Hematopoietic multipotent progenitor cell treated with erythropoietin and hydrocortisone succinate and interleukin-3 and kit ligand, for 8 days (in vitro differentiated cells): ENCODE measurements at regions not wholly inside any gene's neighbourhood (a gene's known extent, or its start where the extent isn't known, plus 50 kb on each side); places are given as distances from the start of the nearest gene placed in this dataset.
"Not testable (repeated sequence)": the region's sequence is repeated elsewhere in the genome, so short reads cannot be mapped to it uniquely, and the experiment has no call there.

ENCODE experiments used
- DNase-seq: peaks from one replicate; pipeline ENCODE4 v3.0.0-alpha.2; 2015

DNA sequence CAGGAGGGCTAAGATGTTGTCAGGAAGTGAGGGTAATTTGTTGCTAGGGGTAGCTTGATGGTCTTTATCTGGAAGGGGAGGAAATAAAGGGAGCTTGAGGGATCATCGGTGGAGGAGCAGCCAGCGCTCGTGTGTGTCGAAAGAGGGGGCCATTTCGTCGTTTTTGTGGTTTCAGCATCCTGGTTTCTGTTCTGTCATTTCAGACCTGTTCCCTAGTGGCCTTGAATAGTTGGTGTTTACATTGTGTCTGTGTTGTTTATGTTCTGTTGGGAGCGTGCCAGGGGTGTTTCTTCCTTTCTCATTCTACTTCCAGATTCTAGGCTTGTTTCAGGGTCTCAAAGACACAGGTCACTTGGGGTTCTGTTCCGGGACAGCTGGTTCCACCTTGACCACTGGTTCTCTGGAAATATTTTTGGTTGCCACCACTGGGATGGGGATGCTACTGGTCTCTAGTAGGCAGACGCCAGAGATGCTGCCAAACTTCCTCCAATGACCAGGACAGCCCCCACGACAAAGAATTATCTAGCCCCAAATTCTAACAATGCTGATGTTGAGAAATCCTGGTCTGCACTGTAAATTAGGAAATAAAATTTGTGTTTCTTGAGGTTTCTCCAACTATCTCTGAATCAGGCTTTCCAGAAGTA, 113.9 kb upstream of the NAA20 start:
- DNase-seq, result peak; percentile 7

GRCh38 chr20:19907326-19908056, 109.7 kb upstream of the NAA20 start:
- DNase-seq, result no peak

- DNase-seq, result no peak
Observed at GRCh38 chr20:19908576-19908975, 108.6 kb upstream of the NAA20 start.

- no peak for DNase-seq
Observed at GRCh38 chr20:19909725-19910124, 107.4 kb upstream of the NAA20 start.

DNA sequence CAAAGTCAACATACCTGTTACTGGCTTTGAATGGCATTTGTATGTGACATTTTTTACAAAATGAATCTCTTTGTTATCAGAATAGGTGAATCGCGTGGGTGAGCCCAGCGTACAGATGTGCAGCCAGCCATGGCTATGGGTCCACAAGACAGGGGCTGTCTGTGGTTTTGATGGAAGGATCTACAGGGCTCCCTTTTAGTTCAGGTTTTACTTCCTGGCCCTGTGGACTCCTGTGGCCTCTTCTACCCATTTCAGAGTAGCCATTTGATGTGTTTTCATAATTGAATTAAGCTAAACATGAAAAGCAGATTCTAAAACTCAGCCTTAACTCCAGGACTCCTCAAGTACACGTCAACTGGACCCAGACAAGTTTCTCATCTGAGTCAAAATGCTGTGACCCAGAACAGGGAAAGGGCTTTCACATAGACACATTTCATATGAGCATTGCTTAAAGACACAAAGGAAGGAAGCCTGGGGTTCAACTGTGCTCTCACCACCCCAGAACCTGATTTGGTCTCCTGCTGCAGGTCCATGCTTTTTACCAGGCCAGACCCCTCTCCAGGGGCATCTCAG, 105.3 kb upstream of the NAA20 start:
- DNase-seq, result no peak

DNA sequence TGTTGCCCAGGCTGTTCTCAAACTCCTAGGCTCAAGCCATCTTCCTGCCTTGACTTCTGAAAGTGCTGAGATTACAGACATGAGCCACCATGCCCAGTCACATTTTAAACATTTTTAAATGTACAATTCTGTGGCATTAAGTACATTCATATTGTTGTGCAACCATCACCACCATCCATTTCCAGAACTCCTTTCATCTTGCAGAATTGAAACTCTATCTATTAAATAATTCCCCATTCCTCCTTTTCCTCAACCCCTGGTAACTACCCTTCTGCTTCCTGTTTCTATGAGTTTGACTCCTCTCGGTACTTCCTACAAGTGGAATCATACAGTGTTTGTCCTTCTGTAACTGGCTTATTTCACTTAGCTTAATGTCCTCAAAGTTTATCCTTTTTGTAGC, 103.8 kb upstream of the NAA20 start:
- DNase-seq, result no peak

GRCh38 chr20:19913927-19914614, 103.1 kb upstream of the NAA20 start:
- DNase-seq, result no peak

DNA sequence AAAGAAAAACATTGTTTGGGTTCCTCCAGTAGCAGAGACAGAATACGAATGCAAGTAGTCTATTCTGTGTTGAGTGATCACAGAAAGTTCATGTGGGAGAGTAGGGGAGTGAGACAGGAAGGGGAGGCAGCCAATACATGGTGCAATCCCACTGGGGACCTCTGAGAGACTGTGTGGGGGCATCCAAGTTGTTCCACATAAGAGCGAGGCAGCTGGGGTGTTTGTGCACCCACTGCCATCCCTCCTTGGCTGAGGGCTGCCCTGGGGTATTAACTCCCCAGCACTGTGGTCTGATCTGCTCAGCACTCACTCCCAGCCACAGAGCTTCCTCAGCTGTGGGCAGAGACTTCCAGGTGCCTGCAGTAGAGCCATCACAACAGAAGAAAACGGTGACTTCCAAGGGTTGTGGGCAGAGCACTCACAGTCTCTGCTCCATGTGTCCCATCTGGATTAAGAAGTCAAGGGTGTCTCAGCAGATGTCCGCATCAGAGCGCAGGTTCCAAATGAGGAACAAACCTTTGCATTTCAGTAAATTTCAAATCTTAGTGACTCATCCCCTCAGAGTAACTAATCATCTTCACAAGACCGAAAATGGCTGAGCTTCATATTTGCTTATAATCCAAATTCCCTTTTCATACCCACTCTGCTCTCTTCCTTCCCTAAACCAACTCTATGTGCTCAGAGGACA, 101.9 kb upstream of the NAA20 start:
- no peak for DNase-seq

- no peak for DNase-seq
Observed at GRCh38 chr20:19916531-19917485, 100.4 kb upstream of the NAA20 start.

- no peak for DNase-seq
Observed at GRCh38 chr20:19918965-19919329, 98.2 kb upstream of the NAA20 start.

DNA sequence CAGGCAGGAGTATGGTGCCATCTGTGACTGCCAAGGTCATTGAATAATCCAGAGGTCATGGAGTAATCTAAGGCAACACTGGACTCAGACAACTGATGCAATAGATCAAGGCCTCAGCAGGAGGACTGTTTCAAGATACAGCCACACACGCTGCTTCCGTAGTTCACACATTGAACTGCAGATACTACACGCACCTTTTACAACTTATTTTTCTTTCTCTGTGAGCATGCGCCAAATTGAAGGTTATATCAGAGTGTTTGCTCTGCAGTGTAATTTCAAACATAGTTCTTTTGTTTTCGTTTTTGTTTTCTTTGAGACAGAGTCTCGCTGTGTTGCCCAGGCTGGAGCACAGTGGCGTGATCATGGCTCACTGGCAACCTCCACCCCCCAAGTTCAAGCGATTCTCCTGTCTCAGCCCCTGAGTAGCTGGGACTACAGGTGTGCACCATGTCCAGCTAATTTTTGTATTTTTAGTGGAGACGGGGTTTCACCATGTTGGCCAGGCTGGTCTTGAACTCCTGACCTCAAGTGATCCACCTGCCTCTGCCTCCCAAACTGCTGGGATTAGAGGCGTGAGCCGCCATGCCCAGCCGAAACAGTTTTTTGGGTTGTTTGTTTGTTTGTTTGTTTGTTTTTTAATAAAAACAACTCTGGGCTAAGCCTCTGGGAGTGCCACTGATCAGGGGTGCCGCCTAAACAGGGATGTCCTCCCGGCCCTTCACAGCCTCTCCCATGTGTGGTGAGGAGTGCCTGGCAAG, 96.6 kb upstream of the NAA20 start:
- DNase-seq, result no peak

GRCh38 chr20:19921284-19921793, 95.8 kb upstream of the NAA20 start:
- DNase-seq, result no peak

- not testable (repeated sequence) for DNase-seq
Observed at GRCh38 chr20:19921829-19922228, 95.3 kb upstream of the NAA20 start.

DNA sequence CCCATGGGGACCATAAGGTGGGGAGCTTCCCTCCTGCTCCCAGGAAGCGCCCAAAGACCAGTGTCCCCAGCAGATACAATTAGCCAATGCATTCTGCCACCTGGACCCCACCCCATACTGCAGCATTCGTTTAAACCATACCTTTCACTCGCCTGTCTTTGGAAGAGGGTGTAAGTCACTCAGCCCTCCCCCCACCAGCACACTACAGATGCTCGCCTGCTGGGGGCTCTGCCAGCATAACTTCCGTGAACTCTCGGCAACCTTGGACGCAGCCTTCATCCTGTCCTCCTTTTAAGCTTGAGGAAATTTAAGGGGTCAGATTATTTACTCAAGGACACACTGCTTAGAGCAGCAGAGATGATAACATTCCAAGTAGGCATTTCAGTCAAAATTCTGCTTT, 94.4 kb upstream of the NAA20 start:
- DNase-seq, result no peak

GRCh38 chr20:19923762-19924161, 93.4 kb upstream of the NAA20 start:
- no peak for DNase-seq

DNA sequence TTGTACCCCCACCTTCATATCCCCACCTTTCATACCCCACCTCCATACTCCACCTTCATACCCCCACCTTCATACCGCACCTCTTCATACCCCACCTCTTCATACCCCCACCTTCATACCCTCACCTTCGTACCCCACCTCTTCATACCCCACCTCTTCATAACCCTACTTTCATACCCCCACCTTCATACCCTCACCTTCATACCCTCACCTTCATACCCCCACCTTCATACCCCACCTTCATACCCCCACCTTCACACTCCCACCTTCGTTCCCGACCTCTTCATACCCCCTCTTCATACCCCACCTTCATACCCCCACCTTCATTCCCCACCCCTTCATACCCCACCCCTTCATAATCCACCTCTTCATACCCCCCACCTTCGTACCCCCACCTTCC, 92.9 kb upstream of the NAA20 start:
- DNase-seq, result no peak

DNA sequence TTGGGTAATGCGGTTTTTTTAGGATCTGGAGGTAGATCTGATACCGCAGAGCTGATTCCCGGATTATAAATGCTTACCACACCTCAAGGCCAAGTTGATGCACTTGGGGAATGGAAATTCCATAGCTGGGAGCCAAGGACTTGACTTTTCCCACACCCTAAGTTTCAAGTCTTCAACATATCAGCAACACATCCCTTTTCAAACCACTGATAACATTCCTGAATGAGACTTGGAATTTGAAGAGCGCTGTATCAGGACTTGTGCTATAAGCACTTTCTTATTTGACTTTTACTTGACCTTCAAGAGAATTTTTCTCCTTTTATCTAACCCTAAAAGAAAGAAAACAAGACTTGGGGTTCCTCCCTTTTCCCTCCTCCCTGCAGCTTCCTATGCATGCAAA, 90.6 kb upstream of the NAA20 start:
- DNase-seq, result no peak

- DNase-seq, result no peak
Observed at GRCh38 chr20:19928328-19929011, 88.7 kb upstream of the NAA20 start.

DNA sequence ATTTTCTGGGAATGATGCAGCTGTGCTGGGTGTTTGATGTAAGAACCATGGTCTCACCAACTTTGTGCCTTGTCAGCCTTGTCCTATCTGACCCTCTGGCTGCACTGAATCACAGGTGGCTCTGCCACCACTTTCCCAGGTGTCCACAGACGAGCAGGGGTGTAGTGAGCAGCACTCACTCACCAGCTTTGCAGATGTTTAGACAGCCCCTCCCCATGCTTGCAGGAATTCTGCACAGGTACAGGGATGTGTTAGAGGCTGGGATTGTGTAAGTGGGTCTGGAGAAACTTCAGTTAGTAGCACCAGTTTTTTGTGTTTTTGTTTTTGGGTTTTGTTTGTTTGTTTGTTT, 88.2 kb upstream of the NAA20 start:
- DNase-seq, result no peak

DNA sequence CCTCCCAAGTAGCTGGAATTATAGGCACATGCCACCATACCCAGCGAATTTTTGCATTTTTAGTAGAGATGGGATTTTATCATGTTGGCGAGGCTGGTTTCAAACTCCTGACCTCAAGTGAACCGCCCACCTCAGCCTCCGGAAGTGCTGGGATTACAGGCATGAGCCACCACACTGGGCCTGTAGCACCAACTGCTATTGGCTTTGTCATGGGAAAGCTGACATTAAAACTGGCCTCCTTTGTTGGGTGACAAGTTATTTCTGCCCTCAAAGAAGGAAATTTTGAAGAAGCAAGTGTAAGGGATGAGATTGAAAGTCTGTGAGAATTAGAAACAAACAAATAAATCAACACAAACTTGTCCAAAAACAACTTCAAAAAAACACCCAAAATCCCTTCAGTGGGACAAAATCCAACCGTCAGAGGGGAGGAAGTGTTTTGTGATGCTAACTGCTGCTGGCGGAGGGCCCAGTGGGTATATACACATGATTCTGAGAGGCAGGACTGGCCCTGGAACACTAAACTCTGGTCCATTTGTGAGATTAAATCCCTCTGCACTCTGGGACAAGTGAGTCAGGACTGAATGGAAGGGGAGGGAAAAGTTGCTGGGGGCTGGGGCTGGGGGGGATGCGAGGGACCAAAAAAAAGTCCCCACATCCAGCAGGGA, 87.5 kb upstream of the NAA20 start:
- no peak for DNase-seq
